ENCODE measurements at regions not wholly inside any gene's neighbourhood (a gene's known extent, or its start where the extent isn't known, plus 50 kb on each side); places are given as distances from the start of the nearest gene placed in this dataset.

DNA sequence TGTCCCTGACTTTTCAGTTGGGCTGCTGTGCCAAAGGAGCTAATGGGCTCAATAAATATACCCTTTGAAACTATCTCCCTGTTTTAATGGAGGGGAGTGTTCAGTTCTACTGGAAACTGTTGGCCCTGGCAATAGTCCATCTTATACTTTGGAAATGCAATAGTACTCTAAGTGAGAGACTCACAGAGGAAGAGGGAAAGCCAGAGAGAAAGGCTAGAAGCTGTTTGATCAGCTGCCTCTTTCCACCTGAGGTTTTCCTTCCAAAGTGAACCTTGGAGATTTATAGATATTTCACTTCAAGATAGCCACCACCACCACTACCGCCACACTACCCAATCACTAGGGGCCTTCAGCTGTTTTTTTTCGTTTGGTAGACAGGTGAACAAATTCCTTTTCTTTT is 93.6 kb upstream of the CCDC91 start:
- H3K4me1 ChIP-seq (ENCODE audit: insufficient read depth, low read length): no peaks in the 10 kb centered on the region

More for the DNA sequence above, 93.6 kb upstream of the CCDC91 start:
- no peak overlapping the region for H2BK12ac ChIP-seq (ENCODE audit: insufficient read length, low read depth, low read length)
- H3K79me2 ChIP-seq (ENCODE audit: insufficient read depth, low read length): no peaks in the 10 kb centered on the region
- Mint-ChIP-seq H3K9me3 (no peaks in the 10 kb centered on the region), H3K27ac (no peak overlapping the region), H3K4me3 (no peak overlapping the region), H3K36me3 (ENCODE audit: insufficient read depth in 1 of 3, low read depth in 3 of 3) (no peaks in the 10 kb centered on the region), H3K27me3 (ENCODE audit: low read depth) (no peaks in the 10 kb centered on the region), H3K4me1 (no peaks in the 10 kb centered on the region)
- no peak overlapping the region for H2AFZ ChIP-seq (ENCODE audit: low read length)
- DNase-seq: no peak
- H3K79me1 ChIP-seq (ENCODE audit: insufficient read depth, low read depth, low read length, poor library complexity, severe bottlenecking): no peaks in the 10 kb centered on the region
- no peaks in the 10 kb centered on the region for H4K20me1 ChIP-seq (ENCODE audit: control insufficient read depth, insufficient read depth, insufficient read length)
- H3K4me2 ChIP-seq (ENCODE audit: insufficient read depth, insufficient read length, low read length): no peak overlapping the region
- no peak overlapping the region for H4K5ac ChIP-seq (ENCODE audit: insufficient read length, low read depth, low read length)
- H2BK20ac ChIP-seq (ENCODE audit: low read depth, low read length, poor library complexity, severe bottlenecking): no peak overlapping the region
- H4K91ac ChIP-seq (ENCODE audit: insufficient read length, low read depth, low read length): no peak overlapping the region
- H3K9me3 ChIP-seq (ENCODE audit: control insufficient read depth, low read depth, low read length): no peaks in the 10 kb centered on the region
- no peak overlapping the region for H3K56ac ChIP-seq (ENCODE audit: insufficient read length, low read depth, low read length)
- no peak overlapping the region for H4K8ac ChIP-seq (replicated peaks; ENCODE audit: insufficient read length, low read depth, low read length)
- H2BK5ac ChIP-seq (ENCODE audit: insufficient read length, low read length): no peak overlapping the region
- H2AK5ac ChIP-seq (ENCODE audit: insufficient read length, low read length): no peak overlapping the region
- WGBS (ENCODE audit: extremely low coverage, insufficient read length, low lambda C conversion rate): no CpG with 5 or more reads among the region's 2 CpGs
- no peak overlapping the region for H3K9ac ChIP-seq (ENCODE audit: extremely low read depth, insufficient read length, low read length)
- no peak overlapping the region for H3K27ac ChIP-seq (ENCODE audit: insufficient read length, low read depth, low read length)
- H2BK120ac ChIP-seq (ENCODE audit: low read depth, low read length, poor library complexity, severe bottlenecking): no peak overlapping the region
- no peak overlapping the region for H3K23ac ChIP-seq (ENCODE audit: insufficient read length, low read depth, low read length)
- no peak overlapping the region for H2BK15ac ChIP-seq (ENCODE audit: low read depth, low read length)
- no peak overlapping the region for H3K4ac ChIP-seq (ENCODE audit: low read depth, low read length)
- no peak overlapping the region for H3K18ac ChIP-seq (ENCODE audit: insufficient read length, low read depth, low read length)
- H3K23me2 ChIP-seq (ENCODE audit: insufficient read length, low read depth, low read length, poor library complexity, severe bottlenecking): no peaks in the 10 kb centered on the region
- H3K27me3 ChIP-seq (ENCODE audit: insufficient read depth, low read length): no peaks in the 10 kb centered on the region
- no peak overlapping the region for H3K14ac ChIP-seq (ENCODE audit: insufficient read depth, low read length)
- H3T11ph ChIP-seq (ENCODE audit: low read length): no peak overlapping the region
- TF ChIP-seq, protein P1, sequence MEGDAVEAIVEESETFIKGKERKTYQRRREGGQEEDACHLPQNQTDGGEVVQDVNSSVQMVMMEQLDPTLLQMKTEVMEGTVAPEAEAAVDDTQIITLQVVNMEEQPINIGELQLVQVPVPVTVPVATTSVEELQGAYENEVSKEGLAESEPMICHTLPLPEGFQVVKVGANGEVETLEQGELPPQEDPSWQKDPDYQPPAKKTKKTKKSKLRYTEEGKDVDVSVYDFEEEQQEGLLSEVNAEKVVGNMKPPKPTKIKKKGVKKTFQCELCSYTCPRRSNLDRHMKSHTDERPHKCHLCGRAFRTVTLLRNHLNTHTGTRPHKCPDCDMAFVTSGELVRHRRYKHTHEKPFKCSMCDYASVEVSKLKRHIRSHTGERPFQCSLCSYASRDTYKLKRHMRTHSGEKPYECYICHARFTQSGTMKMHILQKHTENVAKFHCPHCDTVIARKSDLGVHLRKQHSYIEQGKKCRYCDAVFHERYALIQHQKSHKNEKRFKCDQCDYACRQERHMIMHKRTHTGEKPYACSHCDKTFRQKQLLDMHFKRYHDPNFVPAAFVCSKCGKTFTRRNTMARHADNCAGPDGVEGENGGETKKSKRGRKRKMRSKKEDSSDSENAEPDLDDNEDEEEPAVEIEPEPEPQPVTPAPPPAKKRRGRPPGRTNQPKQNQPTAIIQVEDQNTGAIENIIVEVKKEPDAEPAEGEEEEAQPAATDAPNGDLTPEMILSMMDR (conservative IDR thresholded peaks at IDR 0.05): no peak

Measured in H9 (cell line).